ENCODE measurements at regions not wholly inside any gene's neighbourhood (a gene's known extent, or its start where the extent isn't known, plus 50 kb on each side); places are given as distances from the start of the nearest gene placed in this dataset.

DNA sequence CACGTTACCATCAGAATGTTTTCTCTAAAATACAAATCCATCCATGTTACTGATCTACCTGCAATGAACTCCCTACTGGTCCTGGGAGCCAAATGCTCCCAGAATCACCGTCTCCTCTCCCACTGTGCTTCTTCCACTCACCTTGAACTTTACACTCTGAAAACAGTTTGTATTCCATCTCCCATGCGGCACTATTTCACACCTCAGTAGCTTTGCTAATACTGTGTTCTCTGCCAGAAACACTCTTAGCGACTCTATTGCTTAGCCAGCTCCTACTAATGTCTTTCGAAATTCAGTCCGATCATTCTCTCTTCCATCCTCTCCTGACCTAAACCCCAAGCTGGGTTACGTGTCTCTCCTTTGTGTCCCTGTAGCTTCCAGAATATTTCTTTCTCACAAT is 284.4 kb upstream of the DUSP10 start:
- H3K4me1 ChIP-seq (ENCODE audit: control insufficient read depth in 1 of 2, insufficient read depth in 2 of 2, low read length in 2 of 2), result no peaks in the 10 kb centered on the region
- H3K36me3 ChIP-seq (ENCODE audit: control insufficient read depth in 1 of 2, insufficient read depth in 2 of 2, low read length in 2 of 2), result no peaks in the 10 kb centered on the region
- H3K27me3 ChIP-seq (ENCODE audit: low read depth, low read length), result no peaks in the 10 kb centered on the region
- H3K4me3 ChIP-seq (ENCODE audit: low read depth in 1 of 2, low read length in 2 of 2), result no peak overlapping the region
- H3K27ac ChIP-seq (ENCODE audit: low read length), result no peak overlapping the region
- H3K9me3 ChIP-seq (ENCODE audit: control insufficient read depth in 1 of 2, low read length in 2 of 2), result no peaks in the 10 kb centered on the region

DNA sequence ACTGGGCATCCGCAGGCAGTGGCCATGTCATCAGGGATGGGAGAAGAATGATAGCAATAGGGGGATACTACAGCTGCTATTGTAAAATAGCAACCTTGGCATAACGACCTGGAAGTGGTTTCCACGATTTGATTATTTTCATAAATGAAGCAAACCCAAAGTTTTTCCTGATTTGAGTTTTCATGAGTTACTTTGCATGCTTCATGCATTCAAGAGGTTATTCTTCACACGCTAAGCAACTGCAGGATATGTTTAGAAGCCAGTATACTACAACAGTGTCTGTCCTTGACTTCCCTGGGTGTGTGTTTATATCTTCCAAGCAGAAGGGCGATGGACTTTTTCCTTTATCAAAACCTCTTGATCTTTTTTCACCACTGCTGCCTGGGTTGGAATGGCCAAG is 281.1 kb upstream of the DUSP10 start:
- no peak overlapping the region for H3K4me3 ChIP-seq (ENCODE audit: low read depth in 1 of 2, low read length in 2 of 2)
- H3K27me3 ChIP-seq (ENCODE audit: low read depth, low read length), result no peaks in the 10 kb centered on the region
- no peaks in the 10 kb centered on the region for H3K36me3 ChIP-seq (ENCODE audit: control insufficient read depth in 1 of 2, insufficient read depth in 2 of 2, low read length in 2 of 2)
- H3K9me3 ChIP-seq (ENCODE audit: control insufficient read depth in 1 of 2, low read length in 2 of 2), result no peaks in the 10 kb centered on the region
- H3K27ac ChIP-seq (ENCODE audit: low read length), result no peak overlapping the region
- no peaks in the 10 kb centered on the region for H3K4me1 ChIP-seq (ENCODE audit: control insufficient read depth in 1 of 2, insufficient read depth in 2 of 2, low read length in 2 of 2)

DNA sequence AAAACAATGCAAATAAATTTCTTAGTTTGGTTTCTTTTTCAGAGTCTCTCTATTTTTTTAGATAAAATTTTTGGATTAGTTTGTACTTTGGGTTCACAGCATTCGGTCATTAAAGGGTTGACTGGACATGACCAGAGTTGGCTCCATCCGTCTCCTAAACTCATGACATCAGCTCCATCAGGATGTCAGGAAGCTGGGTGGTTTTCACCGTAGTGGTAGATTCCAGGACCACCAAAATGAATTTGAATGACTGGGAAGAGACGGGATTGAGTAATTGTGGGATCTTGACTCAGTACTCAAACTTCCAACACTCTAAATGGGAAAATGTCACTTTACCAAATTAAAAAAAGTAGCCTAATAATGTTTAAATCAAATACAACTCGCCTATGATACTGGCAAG is 279.2 kb upstream of the DUSP10 start:
- Histone ChIP-seq H3K27me3 (ENCODE audit: low read depth, low read length) (no peaks in the 10 kb centered on the region), H3K4me3 (ENCODE audit: low read depth in 1 of 2, low read length in 2 of 2) (no peak overlapping the region), H3K9me3 (ENCODE audit: control insufficient read depth in 1 of 2, low read length in 2 of 2) (no peaks in the 10 kb centered on the region), H3K36me3 (ENCODE audit: control insufficient read depth in 1 of 2, insufficient read depth in 2 of 2, low read length in 2 of 2) (no peaks in the 10 kb centered on the region), H3K27ac (ENCODE audit: low read length) (no peak overlapping the region), H3K4me1 (ENCODE audit: control insufficient read depth in 1 of 2, insufficient read depth in 2 of 2, low read length in 2 of 2) (no peaks in the 10 kb centered on the region)

DNA sequence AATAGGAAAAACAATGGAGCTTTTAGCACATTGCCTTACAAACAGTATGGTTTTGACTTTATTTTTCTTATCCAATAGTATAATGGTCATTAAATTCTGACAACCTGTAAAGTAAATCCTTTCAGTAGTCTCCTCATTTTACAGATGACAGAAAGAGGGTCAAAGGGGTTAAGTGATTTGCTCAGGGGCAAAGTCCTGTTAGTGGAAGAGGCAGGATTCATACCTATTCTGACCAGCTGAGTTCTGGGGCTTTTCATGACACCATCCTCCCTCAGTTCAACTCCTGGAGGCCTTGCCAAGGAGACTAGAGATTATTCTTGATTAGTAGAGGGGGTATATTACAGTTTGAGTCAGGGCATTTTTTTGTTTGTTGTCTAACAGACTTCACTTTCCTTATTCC is 278.7 kb upstream of the DUSP10 start:
- no peaks in the 10 kb centered on the region for H3K9me3 ChIP-seq (ENCODE audit: control insufficient read depth in 1 of 2, low read length in 2 of 2)
- no peak overlapping the region for H3K4me3 ChIP-seq (ENCODE audit: low read depth in 1 of 2, low read length in 2 of 2)
- H3K36me3 ChIP-seq (ENCODE audit: control insufficient read depth in 1 of 2, insufficient read depth in 2 of 2, low read length in 2 of 2), result no peaks in the 10 kb centered on the region
- H3K4me1 ChIP-seq (ENCODE audit: control insufficient read depth in 1 of 2, insufficient read depth in 2 of 2, low read length in 2 of 2), result no peaks in the 10 kb centered on the region
- no peaks in the 10 kb centered on the region for H3K27me3 ChIP-seq (ENCODE audit: low read depth, low read length)
- H3K27ac ChIP-seq (ENCODE audit: low read length), result no peak overlapping the region

DNA sequence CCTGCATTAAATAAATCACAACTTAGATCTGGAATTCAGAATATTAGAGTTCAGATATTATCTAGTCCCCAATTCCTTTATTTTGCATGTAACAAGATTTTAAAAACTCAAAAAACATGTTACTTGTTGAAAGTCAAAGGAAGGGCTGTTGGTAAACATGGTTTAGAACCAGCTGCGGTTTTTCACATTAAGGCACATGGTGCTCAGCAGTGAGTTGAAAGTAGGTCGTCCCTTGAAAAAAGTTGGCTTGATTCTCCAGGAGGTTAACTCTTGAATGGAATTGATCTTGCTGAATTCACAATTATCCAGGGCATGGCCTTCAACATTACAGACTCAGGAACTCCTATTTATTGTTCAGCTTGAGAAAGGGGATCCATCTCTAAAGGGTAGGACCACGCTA is 277.1 kb upstream of the DUSP10 start:
- Histone ChIP-seq H3K4me3 (ENCODE audit: low read depth in 1 of 2, low read length in 2 of 2) (no peak overlapping the region), H3K4me1 (ENCODE audit: control insufficient read depth in 1 of 2, insufficient read depth in 2 of 2, low read length in 2 of 2) (no peaks in the 10 kb centered on the region), H3K36me3 (ENCODE audit: control insufficient read depth in 1 of 2, insufficient read depth in 2 of 2, low read length in 2 of 2) (no peaks in the 10 kb centered on the region), H3K27me3 (ENCODE audit: low read depth, low read length) (no peaks in the 10 kb centered on the region), H3K9me3 (ENCODE audit: control insufficient read depth in 1 of 2, low read length in 2 of 2) (no peaks in the 10 kb centered on the region), H3K27ac (ENCODE audit: low read length) (no peak overlapping the region)

DNA sequence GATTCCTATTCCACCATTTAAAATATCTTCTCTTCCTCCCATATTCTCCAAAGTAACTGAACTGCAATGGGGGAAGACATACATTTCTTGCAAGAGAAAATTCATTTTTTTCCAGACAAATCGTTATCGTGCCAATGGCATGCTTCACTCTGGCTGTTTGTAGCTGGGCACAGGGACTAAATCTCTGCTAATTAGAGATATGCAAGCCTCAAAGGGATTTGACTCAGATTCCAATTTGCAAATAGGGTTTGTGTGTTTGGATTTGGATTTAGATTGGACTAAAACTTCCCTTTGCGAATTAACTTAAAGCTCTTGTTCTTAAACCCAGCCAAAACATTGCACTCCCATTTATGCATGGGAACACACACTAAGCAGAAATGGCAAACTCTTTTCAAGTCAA is 276.2 kb upstream of the DUSP10 start:
- Histone ChIP-seq H3K27ac (ENCODE audit: low read length) (no peak overlapping the region), H3K9me3 (ENCODE audit: control insufficient read depth in 1 of 2, low read length in 2 of 2) (no peaks in the 10 kb centered on the region), H3K4me1 (ENCODE audit: control insufficient read depth in 1 of 2, insufficient read depth in 2 of 2, low read length in 2 of 2) (no peaks in the 10 kb centered on the region), H3K4me3 (ENCODE audit: low read depth in 1 of 2, low read length in 2 of 2) (no peak overlapping the region), H3K36me3 (ENCODE audit: control insufficient read depth in 1 of 2, insufficient read depth in 2 of 2, low read length in 2 of 2) (no peaks in the 10 kb centered on the region), H3K27me3 (ENCODE audit: low read depth, low read length) (no peaks in the 10 kb centered on the region)

DNA sequence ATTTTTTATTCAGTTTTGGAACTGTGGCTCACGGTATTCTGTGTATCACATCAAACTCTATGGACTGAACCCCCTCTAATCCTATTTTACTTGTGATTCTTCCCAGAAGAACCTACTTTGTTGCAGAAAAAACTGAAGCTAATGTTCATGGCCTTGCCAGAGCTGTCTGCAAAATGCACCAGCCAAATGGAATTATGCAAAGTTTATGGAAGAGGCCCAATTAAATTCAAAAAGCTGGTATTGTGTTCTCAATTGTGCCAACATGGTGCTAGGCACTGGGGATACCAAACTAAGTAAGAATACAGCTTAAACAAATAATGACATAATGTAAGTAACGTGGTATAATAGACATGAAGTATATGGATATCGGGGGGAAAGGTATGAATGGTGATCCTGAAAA is 273.8 kb upstream of the DUSP10 start:
- no peaks in the 10 kb centered on the region for H3K9me3 ChIP-seq (ENCODE audit: control insufficient read depth in 1 of 2, low read length in 2 of 2)

DNA sequence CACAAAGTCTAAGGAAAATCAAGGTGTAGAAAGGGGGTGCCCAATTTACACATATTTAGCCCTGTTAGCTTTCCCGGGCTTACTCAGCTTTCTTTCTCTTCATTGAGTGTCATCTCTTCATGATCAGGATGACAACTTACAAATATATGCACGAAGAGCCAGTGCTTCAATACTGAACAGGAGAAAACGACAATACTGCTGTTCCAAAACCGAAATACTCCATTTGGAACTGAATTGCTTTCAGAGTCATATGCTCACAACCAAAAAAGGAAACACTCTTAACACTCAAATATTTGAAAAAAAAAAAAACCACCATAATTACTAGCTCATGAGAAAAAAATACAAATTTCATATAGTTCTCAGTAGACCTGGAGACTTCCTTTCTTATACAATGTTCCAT is 272.1 kb upstream of the DUSP10 start:
- H3K27me3 ChIP-seq (ENCODE audit: low read depth, low read length), result no peaks in the 10 kb centered on the region
- H3K4me1 ChIP-seq (ENCODE audit: control insufficient read depth in 1 of 2, insufficient read depth in 2 of 2, low read length in 2 of 2), result peaks cover 0 to 2% of the 10 kb centered on the region in 2 donors
- H3K4me3 ChIP-seq (ENCODE audit: low read depth in 1 of 2, low read length in 2 of 2), result no peak overlapping the region
- H3K27ac ChIP-seq (ENCODE audit: low read length), result no peak overlapping the region
- H3K9me3 ChIP-seq (ENCODE audit: control insufficient read depth in 1 of 2, low read length in 2 of 2), result no peaks in the 10 kb centered on the region
- H3K36me3 ChIP-seq (ENCODE audit: control insufficient read depth in 1 of 2, insufficient read depth in 2 of 2, low read length in 2 of 2), result no peaks in the 10 kb centered on the region

More for the DNA sequence above, 273.8 kb upstream of the DUSP10 start:
- no peaks in the 10 kb centered on the region for H3K27me3 ChIP-seq (ENCODE audit: low read depth, low read length)
- H3K27ac ChIP-seq (ENCODE audit: low read length), result no peak overlapping the region
- no peak overlapping the region for H3K4me3 ChIP-seq (ENCODE audit: low read depth in 1 of 2, low read length in 2 of 2)
- H3K36me3 ChIP-seq (ENCODE audit: control insufficient read depth in 1 of 2, insufficient read depth in 2 of 2, low read length in 2 of 2), result no peaks in the 10 kb centered on the region
- H3K4me1 ChIP-seq (ENCODE audit: control insufficient read depth in 1 of 2, insufficient read depth in 2 of 2, low read length in 2 of 2), result no peaks in the 10 kb centered on the region

DNA sequence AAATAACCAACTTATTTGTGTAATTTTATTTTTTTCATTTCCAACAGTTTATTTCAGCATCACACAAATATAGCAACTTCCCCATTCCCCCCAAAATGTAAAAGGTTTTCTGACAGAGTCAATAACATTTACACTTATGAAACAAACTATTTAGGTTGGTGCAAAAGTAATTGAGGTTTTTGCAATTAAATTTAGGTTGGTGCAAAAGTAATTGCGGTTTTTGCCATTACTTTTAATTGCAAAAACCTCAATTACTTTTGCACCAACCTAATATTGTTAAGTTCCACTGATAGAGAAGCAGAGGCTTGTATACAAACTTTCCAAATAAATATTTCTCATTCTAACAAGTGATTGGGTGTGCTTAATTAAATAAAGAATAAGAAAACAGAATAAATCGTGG is 270.9 kb upstream of the DUSP10 start:
- Histone ChIP-seq H3K4me1 (ENCODE audit: control insufficient read depth in 1 of 2, insufficient read depth in 2 of 2, low read length in 2 of 2) (peaks cover 0 to 4% of the 10 kb centered on the region in 2 donors), H3K27ac (ENCODE audit: low read length) (no peak overlapping the region), H3K27me3 (ENCODE audit: low read depth, low read length) (no peaks in the 10 kb centered on the region), H3K4me3 (ENCODE audit: low read depth in 1 of 2, low read length in 2 of 2) (no peak overlapping the region), H3K9me3 (ENCODE audit: control insufficient read depth in 1 of 2, low read length in 2 of 2) (no peaks in the 10 kb centered on the region), H3K36me3 (ENCODE audit: control insufficient read depth in 1 of 2, insufficient read depth in 2 of 2, low read length in 2 of 2) (no peaks in the 10 kb centered on the region)

DNA sequence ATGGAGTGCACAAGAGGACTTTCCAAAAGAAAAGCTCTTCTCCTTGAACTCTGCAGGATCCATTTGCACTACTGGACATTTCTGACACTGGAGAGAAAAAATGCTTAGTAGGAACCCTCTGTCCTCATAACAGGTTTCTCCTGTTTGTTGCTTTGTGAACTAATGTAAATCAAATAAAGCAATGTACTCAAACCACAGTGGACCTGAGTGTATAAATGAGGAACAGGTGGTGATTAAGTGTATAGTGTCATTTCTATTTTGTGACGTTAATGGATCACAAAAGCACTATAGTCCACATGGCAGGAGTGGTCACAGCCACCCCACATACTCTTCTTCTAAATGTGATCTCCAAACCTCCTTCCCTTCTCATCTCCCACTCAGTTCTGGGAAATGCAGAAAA is 268.4 kb upstream of the DUSP10 start:
- no peak overlapping the region for H3K4me3 ChIP-seq (ENCODE audit: low read depth in 1 of 2, low read length in 2 of 2)
- peaks cover 0 to 4% of the 10 kb centered on the region in 2 donors for H3K4me1 ChIP-seq (ENCODE audit: control insufficient read depth in 1 of 2, insufficient read depth in 2 of 2, low read length in 2 of 2)
- no peaks in the 10 kb centered on the region for H3K36me3 ChIP-seq (ENCODE audit: control insufficient read depth in 1 of 2, insufficient read depth in 2 of 2, low read length in 2 of 2)
- no peaks in the 10 kb centered on the region for H3K27me3 ChIP-seq (ENCODE audit: low read depth, low read length)
- H3K9me3 ChIP-seq (ENCODE audit: control insufficient read depth in 1 of 2, low read length in 2 of 2), result no peaks in the 10 kb centered on the region
- H3K27ac ChIP-seq (ENCODE audit: low read length), result no peak overlapping the region

DNA sequence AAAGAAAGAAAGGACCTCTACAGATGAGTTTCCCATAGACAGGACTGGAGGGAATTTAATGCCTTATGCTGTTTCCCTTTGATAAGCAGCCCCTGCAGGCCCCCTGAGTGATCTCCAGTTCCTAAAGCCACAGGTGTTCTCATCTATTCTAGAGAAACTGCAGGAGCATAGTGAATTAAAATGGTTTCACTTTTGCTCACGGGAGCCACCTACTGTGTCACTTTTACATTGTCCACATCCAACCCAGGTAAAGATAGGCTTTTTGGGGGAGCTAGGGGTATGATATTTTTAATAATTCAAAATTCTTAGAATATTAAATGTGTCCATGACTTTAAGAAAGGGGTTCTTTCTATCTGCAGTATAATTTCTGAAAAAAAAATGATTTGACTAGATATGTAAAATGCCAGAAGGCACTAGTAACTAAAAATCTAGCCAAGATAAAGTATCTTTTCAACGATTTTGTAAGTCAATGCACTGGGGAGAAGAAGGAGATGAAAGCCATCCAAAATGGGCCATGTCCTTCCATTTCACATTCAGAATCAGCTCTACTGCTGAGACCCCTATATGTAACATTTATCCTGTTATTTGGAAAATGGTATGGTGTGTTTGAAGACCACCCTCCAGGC is 267.3 kb upstream of the DUSP10 start:
- no peak overlapping the region for H3K27ac ChIP-seq (ENCODE audit: low read length)
- no peaks in the 10 kb centered on the region for H3K36me3 ChIP-seq (ENCODE audit: control insufficient read depth in 1 of 2, insufficient read depth in 2 of 2, low read length in 2 of 2)
- H3K4me1 ChIP-seq (ENCODE audit: control insufficient read depth in 1 of 2, insufficient read depth in 2 of 2, low read length in 2 of 2), result peaks cover 0 to 4% of the 10 kb centered on the region in 2 donors
- H3K9me3 ChIP-seq (ENCODE audit: control insufficient read depth in 1 of 2, low read length in 2 of 2), result no peaks in the 10 kb centered on the region
- no peaks in the 10 kb centered on the region for H3K27me3 ChIP-seq (ENCODE audit: low read depth, low read length)
- no peak overlapping the region for H3K4me3 ChIP-seq (ENCODE audit: low read depth in 1 of 2, low read length in 2 of 2)

DNA sequence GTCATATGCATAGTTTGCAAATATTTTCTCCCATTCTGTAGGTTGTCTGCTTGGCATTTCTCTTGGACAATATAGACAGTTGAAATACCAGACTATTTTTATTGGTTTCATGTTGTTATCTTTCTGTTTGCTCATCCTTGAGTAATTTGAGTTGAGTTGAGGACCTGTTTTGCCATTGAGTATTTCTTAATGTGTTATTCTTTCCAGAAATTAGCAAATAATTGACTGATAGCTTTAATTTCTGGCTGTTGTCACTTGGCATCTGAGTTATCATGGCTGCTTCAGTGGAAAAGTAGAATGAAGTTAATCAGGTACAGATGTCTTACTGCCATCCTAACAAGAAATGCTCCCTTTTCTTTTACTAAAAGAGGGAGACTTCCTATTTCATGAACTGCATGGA is 264.8 kb upstream of the DUSP10 start:
- Histone ChIP-seq H3K27me3 (ENCODE audit: low read depth, low read length) (no peaks in the 10 kb centered on the region), H3K9me3 (ENCODE audit: control insufficient read depth in 1 of 2, low read length in 2 of 2) (no peaks in the 10 kb centered on the region), H3K36me3 (ENCODE audit: control insufficient read depth in 1 of 2, insufficient read depth in 2 of 2, low read length in 2 of 2) (no peaks in the 10 kb centered on the region), H3K4me1 (ENCODE audit: control insufficient read depth in 1 of 2, insufficient read depth in 2 of 2, low read length in 2 of 2) (peaks cover 0 to 4% of the 10 kb centered on the region in 2 donors), H3K4me3 (ENCODE audit: low read depth in 1 of 2, low read length in 2 of 2) (no peak overlapping the region), H3K27ac (ENCODE audit: low read length) (no peak overlapping the region)
